ENCODE measurements at regions not wholly inside any gene's neighbourhood (a gene's known extent, or its start where the extent isn't known, plus 50 kb on each side); places are given as distances from the start of the nearest gene placed in this dataset.

- DNase-seq (ENCODE audit: low read depth), result no peak
Observed at GRCh38 chr5:174191076-174191475, 145.6 kb downstream of the NSG2 start.

DNA sequence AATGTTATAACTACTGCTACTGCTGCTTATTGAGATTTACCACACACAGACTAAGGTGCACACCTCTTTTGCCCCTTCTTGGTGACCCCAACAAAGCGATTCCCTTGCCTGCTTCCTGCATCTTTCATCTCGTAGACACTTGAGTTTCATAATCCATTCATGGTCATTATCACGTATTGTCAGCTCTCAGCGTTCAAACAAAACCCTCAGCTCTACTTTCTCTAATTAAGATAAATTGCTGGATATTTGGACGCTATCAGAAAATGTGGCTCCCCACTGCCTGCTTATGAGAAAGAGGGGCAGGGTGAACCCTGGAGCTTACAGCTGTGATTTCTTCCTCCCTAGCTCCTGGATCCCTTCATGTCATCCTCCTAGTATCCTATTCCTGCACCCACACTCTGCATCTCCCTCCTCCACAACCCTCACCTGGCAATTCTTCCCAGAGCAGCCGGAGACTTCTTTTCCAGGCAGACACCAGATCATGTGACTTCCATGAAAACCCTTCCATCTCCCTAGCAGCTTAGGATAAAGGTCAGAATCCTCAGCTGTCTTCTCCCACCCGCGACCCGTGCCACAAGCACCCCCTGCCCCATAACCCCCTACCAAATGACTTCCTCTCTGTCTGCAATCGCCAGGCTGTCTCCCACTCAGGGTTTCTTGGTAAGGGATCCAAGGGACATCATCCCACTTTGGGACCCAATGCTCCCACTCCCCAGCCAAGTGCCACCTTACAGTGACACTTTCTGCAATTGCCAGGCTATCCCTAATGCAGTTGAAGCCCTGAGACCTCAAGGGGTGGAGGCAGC, 146.5 kb downstream of the NSG2 start:
- no peak for DNase-seq (ENCODE audit: low read depth)

DNA sequence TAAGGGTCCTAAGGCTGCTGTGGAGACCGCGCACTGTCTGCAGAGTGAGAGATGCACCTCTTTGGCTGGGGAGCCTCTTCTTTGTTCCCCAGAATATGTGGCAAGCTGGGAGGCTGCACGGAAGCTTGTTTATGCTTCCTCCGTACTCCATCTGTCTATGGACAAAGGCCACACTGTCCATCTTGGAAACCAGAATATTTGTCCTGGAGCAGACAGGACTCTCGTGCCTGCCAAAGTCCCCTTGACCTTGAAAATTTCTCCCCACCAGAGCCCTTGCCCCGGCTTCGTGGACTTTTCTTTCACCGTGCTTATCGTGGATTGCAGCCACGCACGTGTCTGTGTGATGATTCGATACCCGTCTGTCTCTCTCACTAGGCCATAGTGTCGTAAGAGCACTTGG, 147.4 kb downstream of the NSG2 start:
- no peak for DNase-seq (ENCODE audit: low read depth)

- DNase-seq (ENCODE audit: low read depth), result no peak
Observed at GRCh38 chr5:174195517-174195916, 150.0 kb downstream of the NSG2 start.

DNA sequence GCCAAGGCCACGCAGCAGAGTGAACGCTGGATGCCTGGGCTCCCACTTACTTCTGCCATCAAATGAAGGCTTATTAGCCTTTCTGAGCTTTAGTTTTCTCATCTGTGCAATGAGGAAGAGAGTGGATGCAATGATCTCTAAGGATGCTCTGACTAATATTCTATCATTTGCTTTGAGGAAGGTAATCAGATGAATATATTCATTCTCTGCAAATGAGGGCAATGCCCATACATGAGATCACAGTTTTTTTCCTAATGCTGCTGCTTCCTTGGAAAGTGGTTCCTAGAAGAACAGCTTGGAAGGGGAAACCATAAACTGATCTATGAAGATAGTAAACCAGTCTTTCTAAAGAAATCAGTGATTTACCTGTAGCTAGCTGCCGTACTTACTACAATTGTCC, 152.4 kb downstream of the NSG2 start:
- no peak for DNase-seq (ENCODE audit: low read depth)

DNA sequence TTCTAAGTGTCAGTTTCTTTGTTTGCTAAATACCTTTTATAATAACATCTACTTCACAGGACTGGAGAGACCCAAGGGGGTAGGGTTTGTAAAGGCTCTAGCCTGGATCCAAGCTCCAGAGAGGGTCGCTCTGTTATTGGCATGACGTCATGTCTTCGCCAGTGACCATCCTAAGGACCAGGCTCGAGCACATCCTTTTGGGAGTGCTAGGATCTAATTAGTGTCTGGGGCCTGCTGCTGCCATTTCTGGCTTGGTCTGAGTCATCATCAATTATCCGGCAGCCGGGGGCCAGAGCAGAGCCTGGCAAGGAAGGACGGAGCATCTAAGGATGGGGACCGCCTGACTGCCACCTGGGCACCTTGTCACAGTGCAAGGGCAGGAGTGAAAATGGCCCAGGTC, 153.0 kb downstream of the NSG2 start:
- DNase-seq (ENCODE audit: low read depth), result no peak

DNA sequence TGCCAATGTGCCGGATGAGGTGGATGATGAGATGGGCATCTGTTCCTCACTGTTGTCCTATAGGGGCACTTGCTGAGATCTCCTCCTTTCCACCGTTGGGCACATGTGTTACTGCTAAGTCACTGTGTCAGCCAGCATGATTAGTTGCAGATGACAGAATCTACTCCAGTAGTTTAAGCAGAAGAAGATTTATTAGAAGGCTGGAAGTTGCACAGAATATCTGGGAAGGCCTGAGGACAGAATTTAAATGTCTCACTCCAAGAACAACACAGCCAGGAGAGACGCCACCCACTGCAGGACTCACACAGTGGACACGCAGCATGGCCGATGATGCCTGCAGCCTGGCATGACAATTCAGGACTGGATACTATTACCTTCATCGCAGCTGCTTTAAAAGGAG, 157.5 kb downstream of the NSG2 start:
- DNase-seq (ENCODE audit: low read depth), result no peak

- no peak for DNase-seq (ENCODE audit: low read depth)
Observed at GRCh38 chr5:174204535-174205313, 159.2 kb downstream of the NSG2 start.

DNA sequence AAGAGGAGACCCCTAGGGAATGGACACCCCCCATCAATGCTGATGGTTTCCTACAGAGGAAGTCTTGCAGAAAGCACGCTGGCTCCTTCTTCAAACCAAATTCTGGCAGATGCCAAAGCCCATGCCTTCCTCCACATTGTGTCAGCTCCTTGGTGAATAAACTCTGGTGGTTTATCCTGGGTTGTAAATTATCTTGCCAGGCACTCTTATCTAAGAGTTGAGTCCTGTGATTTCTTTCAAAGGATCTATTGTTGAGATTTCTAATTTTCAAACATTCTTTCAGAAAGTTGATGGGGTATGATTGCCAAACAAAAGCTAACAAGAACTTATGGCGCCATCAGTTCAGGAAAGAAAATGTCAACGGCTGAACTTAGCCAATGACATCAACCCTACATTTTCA, 160.4 kb downstream of the NSG2 start:
- DNase-seq (ENCODE audit: low read depth), result no peak

GRCh38 chr5:174210596-174211276, 165.2 kb downstream of the NSG2 start:
- DNase-seq (ENCODE audit: low read depth), result no peak

- no peak for DNase-seq (ENCODE audit: low read depth)
Observed at GRCh38 chr5:174211277-174211626, 165.7 kb downstream of the NSG2 start.

DNA sequence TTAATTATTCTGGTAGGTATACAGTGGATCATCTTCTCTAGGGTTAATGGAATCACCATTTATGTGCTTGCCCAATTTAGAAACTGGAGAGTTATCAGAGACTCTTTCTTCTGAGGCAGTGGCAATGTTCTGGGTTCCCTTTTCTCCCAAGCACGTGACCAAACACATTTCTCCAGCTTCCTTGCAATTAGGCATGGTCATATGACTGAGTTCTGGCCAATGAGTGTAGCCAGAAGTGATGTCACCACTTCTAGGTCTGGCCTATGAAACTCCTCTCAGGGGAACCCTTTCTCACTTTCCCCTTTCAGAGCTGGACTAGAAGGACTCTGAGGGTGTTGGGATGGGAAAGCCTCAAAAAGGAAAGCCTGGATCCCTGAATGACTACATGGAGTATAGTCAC, 172.0 kb downstream of the NSG2 start:
- no peak for DNase-seq (ENCODE audit: low read depth)

- no peak for DNase-seq (ENCODE audit: low read depth)
Observed at GRCh38 chr5:174218162-174218561, 172.7 kb downstream of the NSG2 start.

GRCh38 chr5:174220417-174220816, 174.9 kb downstream of the NSG2 start:
- DNase-seq (ENCODE audit: low read depth), result no peak

GRCh38 chr5:174221436-174221835, 175.9 kb downstream of the NSG2 start:
- no peak for DNase-seq (ENCODE audit: low read depth)

- DNase-seq (ENCODE audit: low read depth), result no peak
Observed at GRCh38 chr5:174221946-174222345, 176.4 kb downstream of the NSG2 start.

DNA sequence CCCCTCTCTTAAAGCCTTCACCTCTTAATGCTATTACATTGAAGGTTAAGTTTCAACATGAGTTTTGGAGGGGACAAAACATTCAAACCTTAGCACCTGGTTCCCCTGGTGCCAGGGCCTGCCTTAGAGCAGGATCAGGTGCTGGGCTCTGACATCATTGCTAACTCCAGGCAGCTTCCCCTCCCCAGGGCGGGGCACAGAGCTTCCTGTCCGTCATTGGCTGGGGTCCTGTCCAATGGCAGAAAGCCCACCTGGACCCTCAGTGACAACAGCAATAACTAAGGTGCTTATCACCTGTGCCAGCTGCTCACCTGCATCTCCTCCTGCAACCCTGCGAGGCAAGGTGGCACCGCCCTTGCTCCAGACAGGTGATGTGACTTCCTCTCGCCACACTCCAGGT, 177.4 kb downstream of the NSG2 start:
- no peak for DNase-seq (ENCODE audit: low read depth)

DNA sequence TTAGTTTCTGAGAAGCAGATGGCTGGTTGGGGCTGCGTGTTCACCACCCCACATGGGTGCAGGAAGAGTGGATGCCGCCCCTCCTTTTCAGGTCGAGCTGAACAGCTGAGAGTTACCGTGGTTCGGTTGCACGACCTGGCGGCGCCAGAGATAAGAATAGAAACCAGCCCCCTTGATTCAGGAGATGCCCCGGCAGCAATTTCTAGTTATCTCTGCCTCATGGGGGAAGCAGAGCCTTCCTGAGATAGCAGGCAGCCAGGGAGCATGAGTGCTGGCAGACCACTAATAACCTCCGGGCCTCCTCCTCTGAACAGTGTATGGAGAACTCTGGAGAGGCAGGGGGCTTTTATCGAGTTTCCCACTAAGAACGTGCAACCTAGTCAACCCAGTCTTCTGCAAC, 177.8 kb downstream of the NSG2 start:
- no peak for DNase-seq (ENCODE audit: low read depth)

GRCh38 chr5:174229068-174229467, 183.6 kb downstream of the NSG2 start:
- DNase-seq (ENCODE audit: low read depth), result no peak

DNA sequence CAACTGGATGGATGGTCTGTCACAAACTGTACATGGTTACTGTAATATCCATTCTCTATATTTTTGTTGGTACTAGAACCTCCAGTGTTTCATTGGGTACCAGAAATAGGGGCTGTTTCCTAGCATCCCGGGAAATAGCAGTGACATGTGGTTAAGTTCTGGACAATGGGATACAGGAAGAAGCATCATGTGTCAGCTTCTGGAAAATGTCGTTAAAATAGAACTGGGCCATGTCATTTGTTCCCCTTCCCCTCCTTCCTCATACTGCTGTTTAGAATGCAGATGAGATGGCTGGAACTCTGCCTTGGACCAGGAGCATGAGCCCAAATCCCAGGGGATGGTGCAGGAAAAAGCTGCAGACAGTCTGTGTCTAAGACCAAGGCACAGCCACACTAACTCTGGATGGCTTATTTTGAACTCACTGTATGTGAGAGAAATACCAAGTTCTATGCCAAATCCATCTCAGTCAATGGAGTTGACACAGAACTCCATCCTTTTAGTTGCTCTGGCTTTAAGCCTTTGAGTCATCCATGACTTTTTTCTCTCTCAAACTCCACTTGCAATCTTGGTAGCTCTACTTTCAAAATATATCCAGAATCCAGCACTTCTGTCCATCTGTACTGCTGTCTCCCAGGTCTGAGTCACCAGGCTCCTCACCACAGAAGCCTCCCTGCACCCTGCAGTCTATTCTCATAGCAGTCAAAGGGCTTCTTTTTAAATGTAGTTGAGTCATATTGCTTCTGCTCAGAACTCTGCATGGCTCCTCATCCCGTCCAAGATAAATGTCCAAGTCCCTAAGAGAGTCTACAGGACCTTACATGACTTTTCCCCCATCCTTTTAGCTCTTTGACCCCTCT, 184.2 kb downstream of the NSG2 start:
- DNase-seq (ENCODE audit: low read depth), result no peak

- no peak for DNase-seq (ENCODE audit: low read depth)
Observed at GRCh38 chr5:174231956-174232487, 186.5 kb downstream of the NSG2 start.

GRCh38 chr5:174234388-174234787, 188.9 kb downstream of the NSG2 start:
- no peak for DNase-seq (ENCODE audit: low read depth)
